ENCODE measurements at regions not wholly inside any gene's neighbourhood (a gene's known extent, or its start where the extent isn't known, plus 50 kb on each side); places are given as distances from the start of the nearest gene placed in this dataset.
A peak's percentile ranks its signal among the peaks of the same experiment; 100 is the strongest.

DNA sequence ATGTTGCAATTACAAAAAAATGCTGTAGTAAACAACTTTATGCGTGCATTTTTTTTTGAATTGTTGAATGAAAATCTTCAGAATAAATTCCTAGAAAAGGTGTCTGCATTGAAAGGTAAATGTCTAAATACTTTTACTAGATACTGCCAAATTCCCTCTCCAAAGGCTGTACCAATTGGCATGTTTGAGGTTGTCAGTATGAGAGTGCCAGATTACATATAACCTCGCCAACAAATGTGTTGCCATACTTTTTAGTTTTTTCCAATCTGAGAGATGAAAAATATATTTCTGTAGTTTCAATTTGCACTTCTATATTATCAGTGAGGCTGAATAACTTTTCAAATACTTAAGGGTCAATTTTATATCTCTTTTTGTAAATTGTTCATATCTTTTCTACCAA is 261.5 kb upstream of the TARS1 start:
- WGBS, 2 donors = 64 to 75% methylated on average over 2 of the region's 2 CpGs
- ATAC-seq (no peak), DNase-seq (no peak), FAIRE-seq (no peak)
- no peaks in the 10 kb centered on the region for H3K27me3 ChIP-seq
- no peak for TF ChIP-seq CTCF (IDR thresholded peaks at IDR 0.05)
- no peak overlapping the region for H3K4me3 ChIP-seq
- no peaks in the 10 kb centered on the region for H3K4me1 ChIP-seq
- H3K9me3 ChIP-seq = no peaks in the 10 kb centered on the region
- no peak overlapping the region for H3K27ac ChIP-seq
- intact Hi-C loops (cut with DNase I) = no loop called here
- H3K36me3 ChIP-seq = no peaks in the 10 kb centered on the region

- no peaks in the 10 kb centered on the region for H3K9me3 ChIP-seq
- FAIRE-seq (peak; percentile 59), ATAC-seq (no peak), DNase-seq (no peak)
- no peaks in the 10 kb centered on the region for H3K36me3 ChIP-seq
- WGBS, 2 donors = 48 to 61% methylated on average over 4 of the region's 4 CpGs
- no peaks in the 10 kb centered on the region for H3K27me3 ChIP-seq
- H3K4me1 ChIP-seq = no peaks in the 10 kb centered on the region
- intact Hi-C loops (cut with DNase I) = no loop called here
- no peak for TF ChIP-seq CTCF (IDR thresholded peaks at IDR 0.05)
- no peak overlapping the region for H3K4me3 ChIP-seq
- H3K27ac ChIP-seq = no peak overlapping the region
These were observed 259.9 kb upstream of the TARS1 start for GRCh38 chr5:33180900-33181299.

DNA sequence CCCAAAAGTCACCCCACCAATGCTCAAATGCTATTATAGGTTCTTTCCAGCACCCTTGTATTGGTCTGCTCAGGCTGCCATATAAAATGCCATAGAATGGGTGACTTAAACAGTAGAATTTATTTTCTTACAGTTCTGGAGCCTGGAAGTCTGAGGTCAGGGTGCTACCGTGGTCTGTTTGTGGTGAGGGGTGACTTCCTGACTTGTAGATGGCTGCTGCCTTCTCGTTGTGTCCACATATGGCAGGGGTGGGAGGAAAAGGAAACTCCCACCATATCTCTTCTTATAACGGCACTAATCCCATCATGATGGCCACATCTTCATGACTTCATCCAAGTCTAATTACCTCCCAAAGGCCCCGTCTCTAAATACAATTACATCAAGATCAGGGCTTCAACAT is 257.8 kb upstream of the TARS1 start:
- intact Hi-C loops (cut with DNase I) = no loop called here
- Histone ChIP-seq H3K27ac (no peak overlapping the region), H3K4me3 (no peak overlapping the region), H3K9me3 (no peaks in the 10 kb centered on the region), H3K36me3 (no peaks in the 10 kb centered on the region), H3K27me3 (no peaks in the 10 kb centered on the region), H3K4me1 (no peaks in the 10 kb centered on the region)
- no peak for TF ChIP-seq CTCF (IDR thresholded peaks at IDR 0.05)
- no peak for DNase-seq
- ATAC-seq = no peak
- FAIRE-seq = no peak
- 59 to 74% methylated on average over 4 of the region's 4 CpGs for WGBS, 2 donors

GRCh38 chr5:33184367-33184766 is 256.4 kb upstream of the TARS1 start:
- TF ChIP-seq CTCF (IDR thresholded peaks at IDR 0.05) = no peak
- H3K4me3 ChIP-seq = no peak overlapping the region
- intact Hi-C loops (cut with DNase I) = no loop called here
- FAIRE-seq = no peak
- H3K27me3 ChIP-seq = no peaks in the 10 kb centered on the region
- no peak for DNase-seq
- no peaks in the 10 kb centered on the region for H3K36me3 ChIP-seq
- H3K27ac ChIP-seq = no peak overlapping the region
- H3K9me3 ChIP-seq = no peaks in the 10 kb centered on the region
- H3K4me1 ChIP-seq = no peaks in the 10 kb centered on the region
- no peak for ATAC-seq
- 28 to 43% methylated on average over 2 of the region's 2 CpGs for WGBS, 2 donors

DNA sequence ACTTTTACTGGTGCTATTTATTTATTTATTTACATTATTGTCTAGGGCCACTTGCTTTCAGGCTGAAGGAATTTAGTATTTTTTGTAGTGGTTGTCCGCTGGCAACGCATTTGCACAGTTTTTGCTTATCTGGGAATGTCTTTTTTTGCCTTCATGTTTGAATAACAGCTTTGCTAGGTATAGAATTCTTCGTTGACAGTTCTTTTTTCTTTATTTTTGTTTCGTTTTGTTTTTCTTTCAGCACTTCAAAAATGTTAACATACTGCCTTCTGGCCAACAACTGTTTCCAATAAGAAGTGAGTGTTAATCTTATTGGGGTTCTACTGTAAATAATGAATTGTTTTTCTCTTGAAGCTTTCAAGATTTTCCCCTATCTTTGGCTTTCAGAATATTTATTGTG is 252.7 kb upstream of the TARS1 start:
- no peak for DNase-seq
- FAIRE-seq = no peak
- Histone ChIP-seq H3K4me1 (no peaks in the 10 kb centered on the region), H3K36me3 (no peaks in the 10 kb centered on the region), H3K27me3 (no peaks in the 10 kb centered on the region), H3K27ac (no peak overlapping the region), H3K9me3 (no peaks in the 10 kb centered on the region), H3K4me3 (no peak overlapping the region)
- WGBS, 2 donors = 62 to 69% methylated on average over 4 of the region's 4 CpGs
- TF ChIP-seq CTCF (IDR thresholded peaks at IDR 0.05) = no peak
- intact Hi-C loops (cut with DNase I) = no loop called here
- ATAC-seq = no peak
